T47D (cell line): ENCODE measurements at regions not wholly inside any gene's neighbourhood (a gene's known extent, or its start where the extent isn't known, plus 50 kb on each side); places are given as distances from the start of the nearest gene placed in this dataset.
"Not testable (repeated sequence)": the region's sequence is repeated elsewhere in the genome, so short reads cannot be mapped to it uniquely, and the experiment has no call there.

Source experiments
- DNase-seq, 2 experiments: peaks; one replicate each; pipeline versions ENCODE4 v3.0.0 to v3.0.0-alpha.2; 2011 to 2012; ENCODE audit warnings: low read depth in 1 of 2, low spot score in 1 of 2
- JUND ChIP-seq: IDR thresholded peaks from 2 replicates; pipeline ENCODE4 v1.6.1; 2012; ENCODE audit warnings: low read depth
- in situ Hi-C: cut with HindIII; loops from 2 replicates; pipeline ENCODE4 v1.10.0; 2016; ENCODE audit warnings: low sequenced_read_pairs, low pct_unique_long_range_greater_than_20kb

DNA sequence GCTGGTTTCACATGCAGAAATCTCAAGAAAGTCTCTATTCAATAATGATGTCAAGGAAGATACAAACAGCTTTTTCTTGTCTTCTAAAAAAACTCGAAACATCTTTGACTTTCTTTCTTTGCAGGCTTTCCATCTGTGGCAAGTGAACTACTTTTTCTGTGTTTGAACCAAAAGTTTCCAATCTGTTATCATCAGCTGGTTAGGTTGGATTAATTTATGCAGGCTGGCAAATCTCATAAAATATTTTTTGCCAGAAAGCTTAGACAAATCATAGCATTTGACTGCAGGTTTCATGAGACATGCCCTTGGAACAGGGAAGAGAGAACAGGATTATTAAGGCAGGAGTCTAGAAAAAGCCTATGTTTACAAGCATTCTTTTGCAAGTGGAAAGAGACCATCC is 86.1 kb upstream of the ARHGAP42 start:
- in situ Hi-C loops: no loop called here
- no peak for TF ChIP-seq JUND
- DNase-seq: no peak

DNA sequence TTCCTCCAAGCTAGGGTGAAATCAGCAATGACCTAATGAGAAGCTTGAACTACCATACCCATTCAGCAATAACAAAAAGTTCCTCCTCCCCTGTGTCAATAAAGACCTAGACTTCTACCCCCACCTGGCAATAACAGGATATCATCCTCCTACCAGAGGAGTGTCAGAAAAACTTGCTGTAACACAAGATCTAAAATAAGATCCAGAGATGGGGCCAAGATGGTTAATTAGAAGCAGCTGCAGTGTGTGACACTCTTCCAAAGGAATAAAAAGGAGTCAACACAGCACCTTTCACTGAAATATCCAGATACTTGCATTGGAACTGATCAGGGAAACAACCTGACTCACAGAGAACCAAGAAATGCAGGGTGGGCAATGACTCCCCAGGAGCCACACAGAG is 84.4 kb upstream of the ARHGAP42 start:
- no peak for TF ChIP-seq JUND
- DNase-seq: no peak
- in situ Hi-C loops: no loop called here

DNA sequence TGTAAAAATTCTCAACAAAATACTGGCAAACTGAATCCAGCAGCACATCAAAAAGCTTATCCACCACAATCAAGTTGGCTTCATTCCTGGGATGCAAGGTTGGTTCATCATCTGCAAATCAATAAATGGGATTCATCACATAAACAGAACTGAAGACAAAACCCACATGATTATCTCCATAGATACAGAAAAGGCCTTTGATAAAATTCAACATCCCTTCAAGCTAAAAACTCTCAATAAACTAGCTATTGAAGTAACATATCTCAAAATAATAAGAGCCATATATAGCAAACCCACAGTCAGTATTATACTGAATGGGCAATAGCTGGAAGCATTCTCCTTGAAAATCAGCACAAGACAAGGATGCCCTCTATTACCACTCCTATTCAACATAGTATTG is 79.3 kb upstream of the ARHGAP42 start:
- in situ Hi-C loops, DNase-seq: not testable (repeated sequence)

DNA sequence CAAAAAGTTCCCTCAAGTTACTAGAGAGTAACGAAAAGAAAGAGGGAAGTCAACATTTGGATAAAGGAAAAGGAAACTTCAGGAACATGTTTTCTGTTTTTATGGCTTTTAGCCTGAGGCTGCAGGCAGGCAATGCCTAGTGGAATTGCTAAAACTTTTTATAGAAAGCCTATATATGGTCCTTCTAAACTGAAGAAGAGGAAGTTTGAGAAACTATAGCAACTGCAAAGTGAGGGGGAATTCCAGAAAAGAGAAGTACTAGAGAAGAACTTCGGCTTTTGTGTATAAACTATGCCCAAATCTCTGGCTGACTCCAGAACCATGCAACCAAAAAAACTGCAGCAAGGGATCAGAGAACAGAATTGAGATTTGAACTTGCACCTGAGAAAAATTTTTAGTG is 74.3 kb upstream of the ARHGAP42 start:
- no peak for DNase-seq
- TF ChIP-seq JUND: no peak
- in situ Hi-C loops: no loop called here

DNA sequence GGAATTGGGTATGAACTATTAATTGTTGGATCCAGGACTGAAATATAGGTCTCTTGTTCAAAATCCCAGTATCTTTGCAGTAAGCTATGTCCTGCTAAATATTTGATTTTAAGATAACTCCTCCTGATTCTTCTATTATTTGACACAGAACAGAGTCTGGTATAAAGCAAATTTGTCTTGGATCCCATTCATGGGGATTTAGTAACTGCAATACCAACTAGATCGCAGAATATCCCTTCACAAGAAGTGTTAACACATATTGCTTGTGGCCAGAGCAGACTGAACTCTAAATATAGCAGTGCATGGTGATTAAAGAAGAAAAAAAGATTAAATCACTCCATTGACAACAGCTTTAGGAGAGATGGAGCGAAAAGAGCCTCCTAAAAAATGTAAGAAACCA is 68.2 kb upstream of the ARHGAP42 start:
- no peak for TF ChIP-seq JUND
- no peak for DNase-seq

DNA sequence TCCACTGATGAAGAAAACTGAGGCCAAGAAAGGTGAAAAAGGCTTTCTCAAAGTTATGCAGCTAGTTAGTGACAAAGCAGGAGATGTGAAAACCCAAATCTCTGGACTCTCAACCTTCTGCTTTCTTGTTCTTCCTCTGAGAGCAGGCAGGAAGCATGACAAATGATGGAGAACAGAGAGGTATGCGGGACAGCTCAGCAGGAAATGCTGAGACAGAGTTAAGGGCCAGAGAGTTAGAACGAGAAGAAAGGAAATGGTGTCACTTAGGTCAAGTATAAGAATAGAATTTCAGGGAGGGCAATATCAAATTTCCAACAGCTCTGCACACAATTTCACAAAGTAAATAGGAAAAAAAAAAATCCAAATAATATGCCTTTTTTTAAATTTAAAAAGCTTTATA is 67.6 kb upstream of the ARHGAP42 start:
- TF ChIP-seq JUND: no peak
- in situ Hi-C loops: no loop called here
- DNase-seq: no peak

More for the DNA sequence above, 68.2 kb upstream of the ARHGAP42 start:
- in situ Hi-C loops: no loop called here

DNA sequence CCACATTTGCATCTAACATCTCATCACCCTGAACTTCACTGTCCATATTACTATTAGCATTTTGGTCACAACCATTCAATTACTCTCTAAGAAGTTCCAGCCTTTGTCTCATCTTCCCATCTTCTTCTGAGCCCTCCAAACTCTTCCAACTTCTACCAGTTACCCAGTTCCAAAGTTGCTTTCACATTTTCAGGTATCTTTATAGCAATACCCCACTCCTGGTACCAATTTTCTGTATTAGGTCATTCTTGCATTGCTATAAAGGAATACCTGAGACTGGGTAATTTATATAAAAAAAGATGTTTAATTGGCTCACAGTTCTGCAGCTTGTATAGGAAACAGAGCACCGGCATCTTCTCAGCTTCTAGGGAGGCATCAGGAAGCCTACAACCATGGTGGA is 64.7 kb upstream of the ARHGAP42 start:
- DNase-seq: no peak
- in situ Hi-C loops: no loop called here
- TF ChIP-seq JUND: no peak

DNA sequence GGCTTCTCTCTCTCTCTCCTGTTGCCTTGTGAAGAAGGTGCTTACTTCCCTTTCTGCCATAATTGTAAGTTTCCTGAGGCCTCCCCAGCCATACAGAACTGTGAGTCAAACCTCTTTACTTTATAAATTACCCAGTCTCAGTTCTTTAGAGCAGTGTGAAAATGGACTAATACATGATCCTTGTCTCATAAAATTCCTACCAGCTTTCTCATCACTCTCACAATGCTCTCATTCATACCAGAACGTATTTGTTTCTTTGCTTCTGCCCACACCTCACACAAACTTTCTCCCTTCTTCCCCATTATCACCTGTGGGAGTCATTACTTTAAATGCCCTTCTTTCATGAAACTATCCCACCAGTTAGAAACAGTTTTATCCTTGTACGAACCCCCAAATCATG is 62.7 kb upstream of the ARHGAP42 start:
- DNase-seq: no peak
- in situ Hi-C loops: no loop called here
- TF ChIP-seq JUND: no peak

DNA sequence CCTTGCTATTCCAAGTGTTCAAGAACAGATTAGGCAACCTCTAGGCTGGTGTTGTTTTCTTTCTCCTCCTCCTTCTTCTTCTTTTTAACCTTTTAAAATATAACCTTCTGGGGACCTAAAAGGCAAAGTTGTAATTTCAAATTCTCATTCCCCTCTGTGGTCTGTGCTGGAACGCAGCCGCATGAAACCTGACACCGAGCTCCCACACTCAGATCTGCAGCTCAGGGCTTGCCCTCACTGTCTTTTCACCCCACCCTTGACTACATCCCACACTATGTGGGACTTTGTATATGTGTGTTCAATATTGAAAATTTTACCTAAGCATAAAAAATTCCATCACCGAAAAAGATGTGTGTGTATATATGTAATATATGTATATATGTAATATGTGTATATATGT is 62.0 kb upstream of the ARHGAP42 start:
- in situ Hi-C loops: no loop called here
- DNase-seq: no peak
- TF ChIP-seq JUND: no peak

DNA sequence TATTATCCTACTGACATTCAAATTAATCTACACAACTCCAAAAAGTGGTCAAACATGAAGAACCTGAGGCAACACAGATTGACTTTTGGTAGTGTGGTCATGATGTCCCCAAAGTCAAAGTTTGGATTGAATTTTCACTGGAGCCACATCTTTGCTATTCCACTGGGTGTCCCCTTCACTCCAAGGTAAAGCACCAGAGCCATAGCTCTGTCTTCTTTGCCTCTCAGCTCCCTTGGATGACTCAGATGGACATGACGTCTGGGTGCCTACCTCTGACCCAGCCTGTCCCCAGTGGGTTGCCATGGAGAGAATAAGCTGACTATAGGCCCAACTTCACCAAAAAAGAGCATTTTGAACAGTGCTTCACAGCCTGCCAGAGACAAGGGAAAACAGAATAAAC is 57.4 kb upstream of the ARHGAP42 start:
- in situ Hi-C loops: no loop called here
- no peak for TF ChIP-seq JUND
- peak in 1 of 2 experiments; percentile 71 for DNase-seq

DNA sequence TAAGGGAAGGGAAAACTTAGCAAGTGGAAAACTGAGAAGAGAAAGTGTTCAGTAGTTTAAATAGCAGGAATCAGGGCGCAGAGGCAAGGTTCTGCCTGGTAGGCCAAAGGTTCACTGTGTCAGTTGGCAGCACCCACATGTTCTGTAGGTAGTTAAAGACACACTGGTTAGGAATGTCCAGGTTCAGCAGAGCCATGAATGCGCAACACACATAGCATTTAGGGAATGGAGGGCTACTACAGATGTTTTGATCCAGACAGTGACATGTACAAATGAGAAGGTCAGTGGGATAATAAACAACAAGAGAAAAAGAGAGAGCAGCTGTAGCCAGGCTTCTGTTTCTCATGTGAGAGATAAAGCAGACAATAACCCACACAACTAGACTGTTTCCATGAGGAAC is 56.2 kb upstream of the ARHGAP42 start:
- no peak for DNase-seq
- TF ChIP-seq JUND: no peak
- in situ Hi-C loops: no loop called here

DNA sequence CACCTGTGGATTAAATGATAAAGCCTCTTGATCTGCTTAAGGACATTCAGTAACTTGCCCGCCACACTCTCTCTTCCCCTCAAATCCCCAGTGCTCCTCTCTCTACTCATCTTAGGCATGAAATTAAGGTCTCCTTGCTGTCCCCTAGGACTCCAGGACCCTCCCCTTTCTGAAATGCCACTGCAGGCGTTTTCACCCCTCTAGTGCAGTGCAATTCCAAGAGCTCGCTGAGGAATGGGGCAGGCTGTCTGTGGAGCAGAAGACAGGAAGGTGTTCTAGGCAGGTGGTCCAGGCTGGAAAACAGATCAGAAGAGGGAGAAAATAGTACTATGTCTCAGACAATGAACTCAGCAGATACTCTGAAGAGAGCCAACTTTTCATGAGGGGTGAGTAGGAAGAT is 55.8 kb upstream of the ARHGAP42 start:
- no peak for DNase-seq
- TF ChIP-seq JUND: no peak
- in situ Hi-C loops: no loop called here

DNA sequence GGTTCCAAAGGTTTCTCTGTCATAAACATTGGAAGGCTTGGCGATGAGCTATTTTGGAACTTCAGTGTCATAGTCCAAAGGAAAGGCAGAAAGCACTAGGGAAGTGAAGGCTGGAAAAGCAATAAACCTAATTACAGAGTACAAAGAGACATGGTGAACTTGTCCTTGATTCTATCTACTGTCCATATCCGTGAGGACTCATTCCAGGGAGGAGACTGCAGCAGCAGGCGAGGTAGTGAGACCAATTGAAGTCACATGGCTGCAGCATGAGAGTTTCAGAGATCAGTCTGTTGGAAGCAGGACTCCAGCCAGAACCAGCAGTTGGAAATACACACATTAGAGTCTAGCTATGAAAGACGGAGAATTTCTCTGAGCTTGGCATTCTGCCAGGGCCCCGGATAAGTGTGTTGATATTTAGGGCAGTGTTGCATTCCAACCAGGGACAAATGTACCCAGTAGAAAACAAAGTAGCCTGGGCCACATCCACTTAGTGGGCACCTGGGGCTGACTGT is 54.1 kb upstream of the ARHGAP42 start:
- in situ Hi-C loops: no loop called here
- no peak for TF ChIP-seq JUND
- DNase-seq: peak in 1 of 2 experiments; percentile 87

DNA sequence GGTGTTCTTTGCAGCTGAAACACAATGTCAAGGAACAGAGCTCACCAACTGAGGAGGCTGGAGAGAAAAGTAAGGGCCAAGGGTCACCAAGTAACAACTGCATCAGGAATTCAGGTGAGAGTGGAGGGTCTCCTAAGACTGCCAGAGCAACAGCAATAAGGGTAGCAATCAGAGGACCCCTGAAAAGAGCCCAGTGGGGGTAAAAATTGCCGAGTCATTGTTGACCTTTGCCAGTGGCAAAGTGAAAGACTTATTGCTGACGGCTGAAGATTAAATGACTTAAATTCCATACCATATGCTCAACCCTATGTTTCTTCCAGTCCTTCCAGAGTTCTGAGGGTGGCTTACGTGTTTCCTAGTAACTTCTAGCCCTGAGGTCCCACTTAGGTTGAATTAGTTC is 51.9 kb upstream of the ARHGAP42 start:
- TF ChIP-seq JUND: no peak
- DNase-seq: no peak
- in situ Hi-C loops: no loop called here

DNA sequence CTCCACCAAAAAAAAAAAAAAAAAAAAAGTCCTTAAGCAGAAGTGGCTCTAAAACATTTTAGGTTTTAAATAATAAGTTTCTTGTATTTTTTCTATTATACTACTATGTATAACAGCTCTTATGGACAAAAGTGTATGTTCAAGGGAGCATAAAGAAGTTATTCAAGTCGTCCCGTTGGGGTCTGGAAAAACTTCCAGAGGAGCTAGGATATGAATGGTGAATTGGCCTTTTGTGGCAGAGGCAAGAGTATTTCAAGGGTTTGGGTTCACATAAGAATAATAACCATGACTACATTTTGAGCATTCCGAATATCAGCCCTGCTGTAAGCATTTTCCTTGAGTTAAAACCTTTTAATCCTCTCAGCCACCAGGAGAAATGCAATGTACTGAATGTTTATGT is 50.6 kb upstream of the ARHGAP42 start:
- no peak for DNase-seq
- in situ Hi-C loops: no loop called here
- no peak for TF ChIP-seq JUND
